Lower lobe of right lung (tissue), 2 donors: ENCODE measurements at regions not wholly inside any gene's neighbourhood (a gene's known extent, or its start where the extent isn't known, plus 50 kb on each side); places are given as distances from the start of the nearest gene placed in this dataset.
A peak's percentile ranks its signal among the peaks of the same experiment; 100 is the strongest.
"Not testable (repeated sequence)": the region's sequence is repeated elsewhere in the genome, so short reads cannot be mapped to it uniquely, and the experiment has no call there.

Source experiments
- ATAC-seq, 2 donors: fragments of 200-7000 bp; cut with Tn5 transposase; one replicate each; pipeline ENCODE4 v1.9.1; 2020 to 2022; ENCODE audit warnings: mild to moderate bottlenecking in 2 of 2, moderate library complexity in 2 of 2
- DNase-seq: peaks from one replicate; pipeline ENCODE4 v3.0.0-alpha.2; 2020
- H3K27ac ChIP-seq: fragments of 200-600 bp; one replicate; pipeline ENCODE4 v1.8.0; 2022
- H3K27me3 ChIP-seq: fragments of 200-600 bp; one replicate; pipeline ENCODE4 v1.8.0; 2022; ENCODE audit warnings: low read depth
- H3K36me3 ChIP-seq: fragments of 200-600 bp; one replicate; pipeline ENCODE4 v1.8.0; 2022; ENCODE audit warnings: mild to moderate bottlenecking
- H3K4me1 ChIP-seq: fragments of 200-600 bp; one replicate; pipeline ENCODE4 v1.8.0; 2022
- H3K4me3 ChIP-seq: fragments of 200-600 bp; one replicate; pipeline ENCODE4 v1.8.0; 2022; ENCODE audit warnings: mild to moderate bottlenecking
- H3K9me3 ChIP-seq: fragments of 200-600 bp; one replicate; pipeline ENCODE4 v1.8.0; 2022
- CTCF ChIP-seq: fragments of 200-600 bp; IDR thresholded peaks from one replicate; pipeline ENCODE4 v1.8.0; 2022; ENCODE audit warnings: antibody characterized with exemption, mild to moderate bottlenecking
- intact Hi-C: fragments of 100-400 bp; cut with DNase I; formaldehyde crosslinking; loops from one replicate; pipeline ENCODE4 v1.11.0; 2022
- donor health status: DM: no; HTN: yes; CAD: no; lungs with severe emphysema.

- peaks cover 11% of the 10 kb centered on the region for H3K4me1 ChIP-seq
- no peaks in the 10 kb centered on the region for H3K36me3 ChIP-seq
- intact Hi-C loops, result no loop called here
- no peak overlapping the region for H3K4me3 ChIP-seq
- H3K27me3 ChIP-seq, result no peaks in the 10 kb centered on the region
- H3K27ac ChIP-seq, result peak overlapping the region; percentile 6
- no peaks in the 10 kb centered on the region for H3K9me3 ChIP-seq
- DNase-seq (no peak), ATAC-seq (peak; percentile 81 to 85)
- TF ChIP-seq CTCF, result no peak
Measured at GRCh38 chr1:170808216-170808885, 127.0 kb upstream of the MROH9 start.

GRCh38 chr1:170811013-170811412 is 124.3 kb upstream of the MROH9 start:
- H3K4me3 ChIP-seq, H3K36me3 ChIP-seq, H3K27me3 ChIP-seq, DNase-seq, H3K27ac ChIP-seq, intact Hi-C loops, ATAC-seq, H3K9me3 ChIP-seq: not testable (repeated sequence)
- peaks cover 11% of the 10 kb centered on the region for H3K4me1 ChIP-seq

GRCh38 chr1:170819781-170820180 is 115.6 kb upstream of the MROH9 start:
- intact Hi-C loops, result no loop called here
- ATAC-seq (no peak), DNase-seq (no peak)
- Histone ChIP-seq H3K4me1 (no peaks in the 10 kb centered on the region), H3K4me3 (no peak overlapping the region), H3K9me3 (no peaks in the 10 kb centered on the region), H3K27me3 (no peaks in the 10 kb centered on the region), H3K36me3 (no peaks in the 10 kb centered on the region), H3K27ac (no peak overlapping the region)
- TF ChIP-seq CTCF, result no peak

GRCh38 chr1:170823120-170823519 is 112.2 kb upstream of the MROH9 start:
- H3K27me3 ChIP-seq, result no peaks in the 10 kb centered on the region
- no peak overlapping the region for H3K4me3 ChIP-seq
- intact Hi-C loops, result no loop called here
- H3K27ac ChIP-seq, result no peak overlapping the region
- no peak for TF ChIP-seq CTCF
- no peaks in the 10 kb centered on the region for H3K9me3 ChIP-seq
- ATAC-seq (no peak), DNase-seq (no peak)
- H3K36me3 ChIP-seq, result no peaks in the 10 kb centered on the region
- no peaks in the 10 kb centered on the region for H3K4me1 ChIP-seq

- Histone ChIP-seq H3K9me3 (no peaks in the 10 kb centered on the region), H3K4me3 (no peak overlapping the region), H3K27ac (no peak overlapping the region), H3K4me1 (no peaks in the 10 kb centered on the region), H3K27me3 (no peaks in the 10 kb centered on the region), H3K36me3 (no peaks in the 10 kb centered on the region)
- DNase-seq (no peak), ATAC-seq (no peak)
- intact Hi-C loops, result no loop called here
- no peak for TF ChIP-seq CTCF
Measured at GRCh38 chr1:170831276-170831675, 104.1 kb upstream of the MROH9 start.

- H3K9me3 ChIP-seq, result no peaks in the 10 kb centered on the region
- DNase-seq (no peak), ATAC-seq (no peak)
- H3K4me1 ChIP-seq, result no peaks in the 10 kb centered on the region
- no peak for TF ChIP-seq CTCF
- no peak overlapping the region for H3K4me3 ChIP-seq
- H3K27ac ChIP-seq, result no peak overlapping the region
- no peaks in the 10 kb centered on the region for H3K27me3 ChIP-seq
- no peaks in the 10 kb centered on the region for H3K36me3 ChIP-seq
- intact Hi-C loops, result no loop called here
Measured at GRCh38 chr1:170836141-170836540, 99.2 kb upstream of the MROH9 start.
